ENCODE measurements at regions not wholly inside any gene's neighbourhood (a gene's known extent, or its start where the extent isn't known, plus 50 kb on each side); places are given as distances from the start of the nearest gene placed in this dataset.

GRCh38 chr14:38867561-38868150, 235.4 kb downstream of the SEC23A start (continued):
- TF ChIP-seq UBTF (CRISPR knock-in tag; IDR thresholded peaks at IDR 0.05) (no peak), PHF20 (CRISPR knock-in tag; IDR thresholded peaks at IDR 0.05) (no peak), HDAC2 (CRISPR knock-in tag; IDR thresholded peaks at IDR 0.05) (peak; percentile 60; the same call in 1 of the 2 replicates), TOPORS (CRISPR knock-in tag; IDR thresholded peaks at IDR 0.05) (no peak), NFATC3 (CRISPR knock-in tag; IDR thresholded peaks at IDR 0.05) (no peak), IKZF5 (CRISPR knock-in tag; IDR thresholded peaks at IDR 0.05) (peak; percentile 80; the same call in 1 of the 2 replicates), CREB1 (IDR thresholded peaks at IDR 0.05) (no peak), CREB1 (CRISPR knock-in tag; IDR thresholded peaks at IDR 0.05) (no peak), NFIB (CRISPR knock-in tag; IDR thresholded peaks at IDR 0.05; ENCODE audit: borderline replicate concordance) (no peak), KMT2A (CRISPR knock-in tag; IDR thresholded peaks at IDR 0.05) (no peak), TERF1 (CRISPR knock-in tag; IDR thresholded peaks at IDR 0.05) (no peak), ZNF678 (CRISPR knock-in tag; IDR thresholded peaks at IDR 0.05) (no peak), MTA1 (CRISPR knock-in tag; IDR thresholded peaks at IDR 0.05; ENCODE audit: borderline replicate concordance) (no peak), SALL2 (CRISPR knock-in tag; IDR thresholded peaks at IDR 0.05) (no peak), ZNF761 (CRISPR knock-in tag; conservative IDR thresholded peaks at IDR 0.05) (no peak), PRDM15 (CRISPR knock-in tag; IDR thresholded peaks at IDR 0.05) (no peak), ZNF670 (CRISPR knock-in tag; IDR thresholded peaks at IDR 0.05; ENCODE audit: borderline replicate concordance) (no peak), FLYWCH1 (CRISPR knock-in tag; IDR thresholded peaks at IDR 0.05) (no peak), SKI (IDR thresholded peaks at IDR 0.05; ENCODE audit: partially characterized antibody) (no peak), ZNF256 (CRISPR knock-in tag; conservative IDR thresholded peaks at IDR 0.05) (no peak), CREB3 (CRISPR knock-in tag; IDR thresholded peaks at IDR 0.05) (no peak), ZNF83 (CRISPR knock-in tag; IDR thresholded peaks at IDR 0.05; ENCODE audit: borderline replicate concordance) (no peak)

All from HepG2 (cell line).